LHCN-M2 (cell line): ENCODE measurements at regions not wholly inside any gene's neighbourhood (a gene's known extent, or its start where the extent isn't known, plus 50 kb on each side); places are given as distances from the start of the nearest gene placed in this dataset.
A peak's percentile ranks its signal among the peaks of the same experiment; 100 is the strongest.

Experiments used
- DNase-seq: peaks from one replicate; pipeline ENCODE4 v3.0.0-alpha.2; 2012; ENCODE audit warnings: low read depth

GRCh38 chr2:55973673-55974072, 50.1 kb upstream of the EFEMP1 start:
- no peak for DNase-seq

DNA sequence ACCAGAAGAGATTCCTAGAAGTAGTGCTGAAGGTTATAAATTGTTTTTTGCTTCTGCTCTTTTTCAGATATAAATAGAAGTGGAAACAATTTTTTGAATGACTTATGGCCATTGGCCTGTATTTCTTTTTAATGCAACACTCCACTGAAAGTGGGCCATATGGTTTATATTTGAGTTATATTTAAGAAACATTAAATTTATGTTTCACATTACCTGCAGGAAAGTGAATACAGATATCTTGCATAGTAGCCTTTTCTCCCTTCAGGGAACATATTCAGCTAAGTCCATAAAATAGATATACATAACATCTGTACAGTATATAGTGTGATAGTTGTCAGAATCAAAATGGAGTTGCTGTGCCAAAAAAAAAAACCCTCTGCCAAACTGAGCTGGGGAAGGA, 53.1 kb upstream of the EFEMP1 start:
- no peak for DNase-seq

DNA sequence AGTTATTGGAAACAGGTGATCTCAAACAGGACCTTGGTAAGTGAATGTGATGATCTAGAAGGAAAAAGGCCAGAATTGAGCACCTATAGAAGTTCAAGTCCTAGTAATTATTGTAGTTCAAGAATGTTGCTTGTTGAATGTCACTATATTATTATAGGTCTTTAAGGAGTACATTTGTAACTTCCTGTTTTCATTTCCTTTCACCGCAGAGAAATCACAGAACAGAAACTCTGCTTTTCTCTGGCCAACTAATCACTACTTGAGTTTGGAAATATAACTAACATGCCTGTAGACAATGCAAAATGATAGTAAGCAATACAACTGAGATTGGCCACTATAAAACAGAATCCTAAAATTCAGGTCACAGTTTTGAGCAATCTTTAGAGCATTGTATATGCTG, 61.8 kb upstream of the EFEMP1 start:
- no peak for DNase-seq

- no peak for DNase-seq
These were observed 62.4 kb upstream of the EFEMP1 start for GRCh38 chr2:55986001-55986400.

- DNase-seq: no peak
These were observed 63.3 kb upstream of the EFEMP1 start for GRCh38 chr2:55986700-55987440.

- DNase-seq: no peak
These were observed 65.8 kb upstream of the EFEMP1 start for GRCh38 chr2:55989405-55989804.

DNA sequence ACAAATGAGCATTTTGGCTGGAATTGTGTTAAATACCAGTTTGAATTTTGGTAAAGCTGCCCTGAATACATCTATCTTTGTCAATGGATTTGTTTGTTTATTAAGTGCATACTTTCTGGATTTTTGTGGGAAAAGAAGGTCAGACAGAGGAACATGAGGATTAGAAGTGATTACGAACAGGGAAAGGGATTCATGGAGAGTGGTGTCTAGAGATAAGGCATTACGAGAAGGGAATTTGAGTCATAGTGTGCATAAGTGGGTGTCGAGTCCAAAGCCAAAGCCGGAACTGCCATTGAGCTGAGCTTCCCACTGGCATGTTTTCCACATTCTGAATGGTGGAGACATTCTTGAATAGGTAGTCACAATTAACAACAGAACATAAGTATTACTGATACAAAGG, 68.9 kb upstream of the EFEMP1 start:
- DNase-seq: peak; percentile 97

DNA sequence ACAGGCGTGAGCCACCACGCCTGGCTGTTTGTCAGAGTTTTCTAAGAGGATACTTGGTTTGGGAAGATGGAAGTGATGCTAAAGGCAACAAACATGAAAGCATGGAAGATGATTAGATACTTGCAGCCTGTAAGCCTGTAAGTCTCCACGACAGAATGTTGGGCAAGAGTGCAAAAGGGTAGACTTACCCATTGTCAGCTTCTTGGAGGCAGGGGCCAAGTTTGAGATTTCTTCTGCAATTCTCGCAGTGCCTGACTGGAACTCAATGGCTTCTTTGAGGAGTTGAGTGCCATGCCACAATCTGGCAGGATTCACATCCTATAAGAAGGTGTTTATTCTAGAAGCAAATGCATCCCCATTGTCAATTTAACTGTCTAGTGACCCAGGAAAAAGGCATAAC, 70.1 kb upstream of the EFEMP1 start:
- DNase-seq: no peak

DNA sequence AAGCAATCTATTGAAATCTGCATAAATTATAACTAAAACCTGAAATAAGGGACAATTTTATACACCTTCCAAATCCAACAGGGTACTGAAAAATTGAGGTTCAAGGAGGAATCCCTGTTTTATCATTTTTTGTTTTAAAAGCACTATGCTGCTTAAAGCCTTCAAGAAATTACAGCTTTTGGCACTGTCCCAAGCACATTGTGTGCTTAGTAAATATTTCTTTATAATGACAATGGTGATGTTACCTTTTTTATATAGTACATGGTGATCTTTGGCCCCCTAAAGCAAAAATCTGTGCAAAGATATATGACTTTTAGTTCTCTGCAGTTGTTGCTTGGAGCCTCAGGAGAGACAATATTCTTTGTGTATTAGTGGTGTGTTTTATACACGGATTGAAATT, 71.6 kb upstream of the EFEMP1 start:
- DNase-seq: peak; percentile 23

- no peak for DNase-seq
These were observed 72.3 kb upstream of the EFEMP1 start for GRCh38 chr2:55995902-55996301.

- DNase-seq: no peak
These were observed 75.6 kb upstream of the EFEMP1 start for GRCh38 chr2:55999231-55999630.

DNA sequence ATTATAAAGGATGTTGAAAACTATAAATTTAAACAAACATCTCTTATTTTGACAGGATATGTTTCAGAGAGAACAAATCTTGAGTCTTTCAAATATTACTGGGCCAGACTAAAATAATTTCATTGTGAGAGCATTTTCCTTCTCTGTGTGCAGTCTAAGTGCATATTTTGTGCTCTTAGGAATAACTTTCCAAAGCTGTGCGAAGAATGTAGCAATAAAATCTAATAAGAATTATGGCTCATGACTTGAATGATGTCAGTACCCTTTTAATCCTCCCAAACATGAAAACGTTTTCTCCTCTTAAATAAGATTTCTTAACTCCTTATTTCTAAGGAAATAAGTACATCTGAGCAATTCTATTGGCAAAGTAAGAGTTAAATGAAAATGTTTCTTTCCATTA, 76.2 kb upstream of the EFEMP1 start:
- DNase-seq: no peak

DNA sequence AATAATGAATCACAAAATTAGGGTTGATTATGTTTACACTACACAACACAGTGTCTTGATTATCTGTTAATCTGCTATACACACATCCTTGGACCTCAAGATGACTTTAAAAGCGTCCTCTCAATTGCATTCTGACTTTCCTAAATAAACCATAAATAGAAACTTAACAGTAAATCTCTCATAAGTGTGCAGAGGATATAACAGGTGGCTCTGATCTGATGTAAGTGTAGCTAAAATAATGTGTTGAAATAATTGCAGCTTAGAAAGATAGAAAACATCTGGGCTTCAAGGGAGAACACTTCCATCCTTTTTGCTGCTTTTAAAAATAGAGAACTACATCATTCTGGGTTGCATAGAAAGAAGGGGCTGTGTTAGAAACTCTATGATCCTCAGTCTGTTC, 78.4 kb upstream of the EFEMP1 start:
- DNase-seq: no peak

DNA sequence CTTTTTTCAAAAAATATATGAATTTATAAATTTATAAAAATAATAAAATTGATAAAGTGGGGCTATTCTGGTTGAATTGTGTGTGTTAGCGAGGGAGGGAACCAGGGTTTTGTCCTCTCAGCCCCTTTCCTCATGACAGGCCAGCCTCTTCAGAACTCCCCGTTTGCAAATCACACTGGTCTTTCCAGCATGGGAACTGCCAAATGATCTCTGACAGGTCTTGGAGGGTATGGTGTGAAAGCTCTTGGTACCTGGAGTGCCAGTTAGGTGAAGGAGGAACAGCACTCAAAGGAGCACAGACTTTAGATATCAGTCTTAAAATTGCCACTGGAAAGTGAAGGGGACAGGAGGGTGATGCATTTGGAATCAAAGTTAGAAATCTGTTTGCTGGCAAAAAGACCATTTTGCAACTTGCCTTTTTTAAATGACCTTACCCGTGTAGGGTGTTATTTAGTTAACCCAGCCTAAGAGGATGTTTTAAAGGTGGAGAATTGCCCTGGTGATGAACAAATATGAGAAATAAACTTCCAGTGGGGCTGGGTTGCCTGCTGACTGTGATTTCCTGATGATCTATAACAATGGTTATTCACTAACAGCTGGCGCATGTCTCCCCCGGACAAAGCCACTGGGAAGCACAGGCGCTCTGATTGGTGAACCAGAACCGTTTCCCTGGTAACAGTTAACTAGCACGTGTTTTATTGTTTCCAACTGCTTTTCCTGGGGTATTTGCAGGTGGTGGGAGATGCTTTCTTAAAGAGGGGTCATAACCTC, 85.3 kb upstream of the EFEMP1 start:
- DNase-seq: peak; percentile 90

- peak; percentile 61 for DNase-seq
These were observed 86.3 kb upstream of the EFEMP1 start for GRCh38 chr2:56009758-56010458.

DNA sequence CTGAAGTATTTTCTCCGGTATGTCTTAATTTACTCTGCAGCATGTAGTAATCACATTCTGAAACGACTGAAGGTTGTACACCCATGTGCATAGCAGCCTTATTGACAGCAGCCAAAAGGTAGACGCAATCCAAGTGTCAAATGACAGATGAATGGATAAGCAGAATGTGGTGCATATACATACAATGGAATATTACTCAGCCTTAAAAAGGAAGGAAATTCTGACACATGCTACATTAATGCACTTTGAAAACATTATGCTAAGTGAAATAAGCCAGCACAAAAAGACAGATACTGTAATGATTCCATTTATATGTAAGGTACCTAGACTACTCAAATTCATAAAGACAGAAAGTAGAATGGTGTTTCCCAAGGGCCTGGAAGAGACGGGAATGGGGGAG, 88.0 kb upstream of the EFEMP1 start:
- DNase-seq: no peak

- DNase-seq: no peak
These were observed 88.7 kb upstream of the EFEMP1 start for GRCh38 chr2:56012221-56012765.

- DNase-seq: no peak
These were observed 89.9 kb upstream of the EFEMP1 start for GRCh38 chr2:56013475-56013874.

DNA sequence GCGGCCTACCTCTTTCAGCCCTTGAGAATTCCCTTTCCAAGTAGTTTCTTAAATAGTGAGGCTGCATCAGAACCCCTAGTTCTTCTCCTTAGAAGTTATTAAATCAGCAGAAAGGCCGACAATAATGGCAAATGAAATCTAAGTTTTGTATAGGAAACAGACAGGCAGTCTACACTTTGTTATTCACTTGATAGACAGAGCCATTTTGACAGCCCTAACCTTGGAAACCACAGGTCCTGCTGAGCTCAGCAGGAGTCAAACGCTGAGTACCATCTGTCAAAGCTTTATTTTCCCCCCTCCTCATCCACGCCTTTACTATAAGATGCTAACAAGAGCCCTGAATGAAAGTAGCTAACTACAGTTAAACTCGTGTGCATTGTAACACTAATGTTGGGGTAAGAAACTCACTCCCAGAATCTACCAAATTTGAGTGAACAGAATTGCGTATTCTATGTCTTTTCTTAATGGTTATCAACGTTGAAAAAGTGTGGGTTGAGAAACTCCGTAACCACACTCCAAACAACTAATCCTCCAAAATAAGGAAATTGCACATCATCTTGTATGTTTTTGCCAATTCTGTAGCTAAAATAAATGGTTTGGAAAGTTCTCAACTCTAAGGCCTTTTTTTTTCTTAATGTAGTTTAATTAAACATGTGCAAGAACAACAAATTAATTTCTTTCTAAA, 90.6 kb upstream of the EFEMP1 start:
- DNase-seq: no peak

DNA sequence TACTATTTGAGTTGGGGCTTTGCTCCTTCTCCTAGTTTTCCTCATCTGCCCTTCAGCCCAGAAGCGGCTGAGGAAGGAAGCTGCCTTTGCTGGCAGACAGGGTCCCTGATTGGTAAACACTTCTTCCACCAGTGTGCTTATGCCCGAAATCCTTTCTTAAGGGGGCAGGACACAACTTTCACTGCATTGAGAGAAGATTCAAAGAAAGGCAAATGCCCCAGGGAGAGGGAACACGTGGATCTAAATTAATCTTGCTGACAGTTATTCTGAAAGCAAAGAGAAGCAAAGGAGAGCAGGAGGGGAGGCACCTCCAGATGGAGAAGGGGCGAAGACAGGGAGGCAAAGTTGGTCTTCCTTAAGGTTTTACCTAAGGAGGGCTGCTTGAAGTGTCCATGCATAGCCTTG, 92.1 kb upstream of the EFEMP1 start:
- DNase-seq: no peak

- DNase-seq: no peak
These were observed 94.2 kb upstream of the EFEMP1 start for GRCh38 chr2:56017784-56018183.

- no peak for DNase-seq
These were observed 94.7 kb upstream of the EFEMP1 start for GRCh38 chr2:56018267-56018666.
